IMR-90 (cell line): ENCODE measurements at regions not wholly inside any gene's neighbourhood (a gene's known extent, or its start where the extent isn't known, plus 50 kb on each side); places are given as distances from the start of the nearest gene placed in this dataset.

ENCODE experiments used
- ATAC-seq: fragments of 200-7000 bp; cut with Tn5 transposase; 2 replicates; pipeline ENCODE4 v1.9.1; 2020; ENCODE audit warnings: low read depth, mild to moderate bottlenecking, moderate library complexity
- BruUV-seq: library from RNA; stranded (reverse); fragments of 400-500 nt; replicated peaks from 2 replicates; lab custom pipeline; 2021; lab: Mats Ljungman, UMichigan
- CTCF ChIA-PET: fragments of 300-600 bp; formaldehyde crosslinking; extraction: SDS; loops from one replicate; lab custom pipeline; 2021; ENCODE audit warnings: antibody characterized with exemption; lab: Yijun Ruan, JAX
- POLR2A ChIA-PET: fragments of 300-600 bp; sonication (Branson Sonifier 250); formaldehyde crosslinking; loops from one replicate; lab custom pipeline; 2022; ENCODE audit warnings: antibody characterized with exemption; ENCODE audit not compliant: unreplicated experiment; lab: Charles Lee
- DNase-seq: peaks from one replicate; pipeline ENCODE4 v3.0.0; 2013
- H2AFZ ChIP-seq: replicated peaks from 2 replicates; pipeline ENCODE3; 2013; ENCODE audit warnings: low read length, mild to moderate bottlenecking; ENCODE audit not compliant: poor library complexity
- H2AK5ac ChIP-seq: 2 replicates; pipeline ENCODE4 v1.6.1; 2013; ENCODE audit warnings: low read depth, low read length, inconsistent platforms
- H2AK9ac ChIP-seq: replicated peaks from 2 replicates; pipeline ENCODE3; 2013; ENCODE audit warnings: mild to moderate bottlenecking, low read depth, low read length, moderate library complexity; ENCODE audit not compliant: poor library complexity
- H2BK120ac ChIP-seq: 2 replicates; pipeline ENCODE4 v1.6.1; 2013; ENCODE audit warnings: low read depth, low read length, inconsistent platforms
- H2BK15ac ChIP-seq: 3 replicates; pipeline ENCODE4 v1.6.1; 2013; ENCODE audit warnings: low read depth, low read length, inconsistent platforms
- H2BK20ac ChIP-seq: 2 replicates; pipeline ENCODE4 v1.6.1; 2013; ENCODE audit warnings: low read depth, mild to moderate bottlenecking, inconsistent platforms, low read length, moderate library complexity
- H2BK5ac ChIP-seq: 2 replicates; pipeline ENCODE4 v1.6.1; 2013; ENCODE audit warnings: mild to moderate bottlenecking, low read depth, low read length, inconsistent platforms; ENCODE audit not compliant: poor library complexity, severe bottlenecking
- H3K14ac ChIP-seq: replicated peaks from 2 replicates; pipeline ENCODE4 v1.6.1; 2013; ENCODE audit warnings: low read depth, low read length, inconsistent platforms
- H3K18ac ChIP-seq: 2 replicates; pipeline ENCODE4 v1.6.1; 2013; ENCODE audit warnings: low read depth, low read length, control low read depth
- H3K23ac ChIP-seq: 2 replicates; pipeline ENCODE4 v1.6.1; 2013; ENCODE audit warnings: low read depth, low read length, inconsistent platforms
- H3K27ac ChIP-seq: 2 replicates; pipeline ENCODE4 v1.5.1; 2013; ENCODE audit warnings: mild to moderate bottlenecking, control low read depth, low read length; ENCODE audit not compliant: insufficient read depth
- H3K27me3 ChIP-seq: 2 replicates; pipeline ENCODE4 v1.6.1; 2013; ENCODE audit warnings: low read length; ENCODE audit not compliant: control insufficient read depth, insufficient read depth
- H3K36me3 ChIP-seq: 2 replicates; pipeline ENCODE4 v1.6.1; 2013; ENCODE audit warnings: low read length, mixed read lengths; ENCODE audit not compliant: control insufficient read depth, insufficient read depth
- H3K4ac ChIP-seq: 2 replicates; pipeline ENCODE4 v1.6.1; 2013; ENCODE audit warnings: low read depth, low read length, inconsistent platforms
- H3K4me1 ChIP-seq: 2 replicates; pipeline ENCODE4 v1.6.1; 2013; ENCODE audit warnings: low read length, mixed read lengths; ENCODE audit not compliant: control insufficient read depth, insufficient read depth
- H3K4me2 ChIP-seq: 2 replicates; pipeline ENCODE4 v1.6.1; 2013; ENCODE audit warnings: low read depth, mild to moderate bottlenecking, control low read depth, low read length, moderate library complexity
- H3K4me3 ChIP-seq: 2 replicates; pipeline ENCODE4 v1.5.1; 2013; ENCODE audit warnings: low read depth, mild to moderate bottlenecking, control low read depth, low read length, moderate library complexity; ENCODE audit not compliant: insufficient read depth
- H3K56ac ChIP-seq: 2 replicates; pipeline ENCODE4 v1.6.1; 2013; ENCODE audit warnings: low read length, inconsistent platforms; ENCODE audit not compliant: insufficient read depth; ENCODE audit errors: extremely low read depth
- H3K79me1 ChIP-seq, 2 experiments: 2 replicates each; pipeline ENCODE4 v1.6.1; 2013; ENCODE audit warnings: low read length in 2 of 2, inconsistent platforms in 1 of 2, low read depth in 1 of 2
- H3K9ac ChIP-seq: 2 replicates; pipeline ENCODE4 v1.6.1; 2013; ENCODE audit warnings: low read depth, low read length, control low read depth
- H3K9me1 ChIP-seq: 2 replicates; pipeline ENCODE4 v1.6.1; 2013; ENCODE audit warnings: low read length, inconsistent platforms; ENCODE audit not compliant: insufficient read depth
- H3K9me3 ChIP-seq: 2 replicates; pipeline ENCODE4 v1.6.1; 2013; ENCODE audit warnings: low read length; ENCODE audit not compliant: control insufficient read depth, insufficient read depth
- H4K20me1 ChIP-seq: 2 replicates; pipeline ENCODE4 v1.6.1; 2013; ENCODE audit warnings: low read length, inconsistent platforms; ENCODE audit not compliant: insufficient read depth
- H4K5ac ChIP-seq: 2 replicates; pipeline ENCODE4 v1.6.1; 2013; ENCODE audit warnings: mild to moderate bottlenecking, low read depth, low read length, control low read depth
- H4K8ac ChIP-seq, 2 experiments: 2 replicates each; pipeline ENCODE4 v1.6.1; 2013; ENCODE audit warnings: low read depth in 2 of 2, low read length in 2 of 2, control low read depth in 1 of 2, inconsistent platforms in 1 of 2
- H4K91ac ChIP-seq: 2 replicates; pipeline ENCODE4 v1.6.1; 2013; ENCODE audit warnings: low read depth, low read length, inconsistent platforms; ENCODE audit not compliant: insufficient read depth
- BHLHE40 ChIP-seq: fragments of 150-350 bp; IDR thresholded peaks from 2 replicates; pipeline ENCODE4 v1.6.1; 2016; ENCODE audit warnings: mild to moderate bottlenecking, low read depth, low read length
- CTCF ChIP-seq: conservative IDR thresholded peaks from 2 replicates; pipeline ENCODE4 v1.5.1; 2012; ENCODE audit warnings: mild to moderate bottlenecking, low read depth, low read length, improper control_type of control experiment
- ELK1 ChIP-seq: fragments of 150-350 bp; IDR thresholded peaks from 2 replicates; pipeline ENCODE4 v1.6.1; 2016; ENCODE audit warnings: low read depth, mild to moderate bottlenecking, low read length, moderate library complexity, borderline replicate concordance
- MXI1 ChIP-seq: IDR thresholded peaks from 2 replicates; pipeline ENCODE4 v1.6.1; 2012; ENCODE audit warnings: low read depth, mild to moderate bottlenecking, low read length, moderate library complexity, borderline replicate concordance
- WGBS, 2 experiments: methylation state at CpG; one replicate each; pipeline versions ENCODE4 v1.1.5 to v1.1.7; 2013; ENCODE audit warnings: missing lambda C conversion rate in 2 of 2; ENCODE audit not compliant: insufficient read length in 1 of 2; ENCODE audit errors: extremely low coverage in 2 of 2; 5-methylcytosine and 5-hydroxymethylcytosine counted together
- dilution Hi-C: fragments of 300-500 bp; cut with HindIII; formaldehyde crosslinking; loops from one replicate; pipeline ENCODE4 v1.14.3; 2018; ENCODE audit warnings: low sequenced_read_pairs; ENCODE audit not compliant: unreplicated experiment
- in situ Hi-C: fragments of 300-500 bp; cut with MboI; formaldehyde crosslinking; loops from 3 replicates; pipeline ENCODE4 v1.14.3; 2019; ENCODE audit warnings: low sequenced_read_pairs, inconsistent platforms, mixed read lengths
- intact Hi-C: fragments of 100-400 bp; cut with micrococcal nuclease; formaldehyde crosslinking; loops from 2 replicates; pipeline ENCODE4 v1.10.0; 2022

GRCh38 chr18:38406607-38407006, 841.0 kb upstream of the CELF4 start:
- ChIA-PET POLR2A (no interaction called here), CTCF (no interaction called here)
- no peak overlapping the region for H3K27ac ChIP-seq
- H3K4me1 ChIP-seq, result no peaks in the 10 kb centered on the region
- H2AK9ac ChIP-seq, result no peak overlapping the region
- H3K79me1 ChIP-seq, result no peaks in the 10 kb centered on the region
- DNase-seq, result no peak
- no CpG with 5 or more reads among the region's 4 CpGs for WGBS, 2 experiments
- no peak overlapping the region for H2BK5ac ChIP-seq
- dilution Hi-C loops (no loop called here), intact Hi-C loops (no loop called here), in situ Hi-C loops (no loop called here)
- no peak overlapping the region for H4K5ac ChIP-seq
- ATAC-seq, result no peak
- no peak overlapping the region for H4K8ac ChIP-seq
- peaks cover 2% of the 10 kb centered on the region; the same call in 1 of the 2 replicates for H3K9me3 ChIP-seq
- H3K4ac ChIP-seq, result no peak overlapping the region
- no peak overlapping the region for H2BK15ac ChIP-seq
- no peak overlapping the region for H2AFZ ChIP-seq
- H2BK120ac ChIP-seq, result no peak overlapping the region
- H3K27me3 ChIP-seq, result no peaks in the 10 kb centered on the region
- no peak overlapping the region for H3K14ac ChIP-seq
- TF ChIP-seq BHLHE40 (no peak), ELK1 (no peak), MXI1 (no peak), CTCF (no peak)
- no peak overlapping the region for H3K4me3 ChIP-seq
- no TSS peak for BruUV-seq
- H3K23ac ChIP-seq, result no peak overlapping the region
- no peaks in the 10 kb centered on the region for H4K20me1 ChIP-seq
- H2BK20ac ChIP-seq, result no peak overlapping the region
- H3K4me2 ChIP-seq, result no peak overlapping the region
- H2AK5ac ChIP-seq, result no peak overlapping the region
- H3K18ac ChIP-seq, result no peak overlapping the region
- no peak overlapping the region for H3K56ac ChIP-seq
- H4K91ac ChIP-seq, result no peak overlapping the region
- no peaks in the 10 kb centered on the region for H3K9me1 ChIP-seq
- no peaks in the 10 kb centered on the region for H3K36me3 ChIP-seq
- H3K9ac ChIP-seq, result no peak overlapping the region
